GM12891 (cell line): ENCODE measurements at regions not wholly inside any gene's neighbourhood (a gene's known extent, or its start where the extent isn't known, plus 50 kb on each side); places are given as distances from the start of the nearest gene placed in this dataset.

ENCODE experiments used
- POLR2A ChIP-seq: IDR thresholded peaks from 2 replicates; pipeline ENCODE4 v1.6.1; 2011; ENCODE audit warnings: low read depth, low read length, control low read depth
- POLR2AphosphoS5 ChIP-seq: IDR thresholded peaks from 2 replicates; pipeline ENCODE4 v1.6.1; 2011; ENCODE audit warnings: low read depth, low read length, control low read depth
- SPI1 ChIP-seq: IDR thresholded peaks from 2 replicates; pipeline ENCODE4 v1.6.1; 2011; ENCODE audit warnings: low read depth, low read length, control low read depth
- TAF1 ChIP-seq: IDR thresholded peaks from 2 replicates; pipeline ENCODE4 v1.6.1; 2011; ENCODE audit warnings: low read depth, low read length, control low read depth

GRCh38 chr7:69243016-69243415 is 355.3 kb upstream of the AUTS2 start:
- TF ChIP-seq SPI1 = no peak
- TF ChIP-seq POLR2A = no peak
- no peak for TF ChIP-seq POLR2AphosphoS5
- TF ChIP-seq TAF1 = no peak
